Heart left ventricle (tissue), 16 donors: ENCODE measurements at regions not wholly inside any gene's neighbourhood (a gene's known extent, or its start where the extent isn't known, plus 50 kb on each side); places are given as distances from the start of the nearest gene placed in this dataset.

Experiments
- ATAC-seq, 4 donors: fragments of 200-7000 bp; cut with Tn5 transposase; one replicate each; pipeline ENCODE4 v1.9.1; 2020 to 2022; ENCODE audit warnings: moderate library complexity in 4 of 4, mild to moderate bottlenecking in 3 of 4, moderate number of reproducible peaks in 1 of 4
- DNase-seq, 5 donors: peaks; one replicate each; pipeline ENCODE4 v3.0.0-alpha.2; 2020
- H3K27ac ChIP-seq, 12 donors: fragments of 200-600 bp; sonication (generic) in 4 of 12; one replicate each; pipeline versions ENCODE4 v1.5.0 to v1.8.0; 2016 to 2022; ENCODE audit warnings: mild to moderate bottlenecking in 2 of 12
- H3K27me3 ChIP-seq, 9 donors: fragments of 200-600 bp; sonication (generic) in 2 of 9; one replicate each; pipeline versions ENCODE4 v1.5.1 to v1.8.0; 2016 to 2022; ENCODE audit warnings: mild to moderate bottlenecking in 3 of 9
- H3K36me3 ChIP-seq, 9 donors: fragments of 200-600 bp; sonication (generic) in 2 of 9; one replicate each; pipeline versions ENCODE4 v1.5.0 to v1.8.0; 2018 to 2022; ENCODE audit warnings: mild to moderate bottlenecking in 2 of 9
- H3K4me1 ChIP-seq, 12 donors: fragments of 200-600 bp; sonication (generic) in 4 of 12; one replicate each; pipeline versions ENCODE4 v1.5.0 to v1.8.0; 2016 to 2022; ENCODE audit warnings: mild to moderate bottlenecking in 3 of 12
- H3K4me3 ChIP-seq, 12 donors: fragments of 200-600 bp; sonication (generic) in 4 of 12; one replicate each; pipeline versions ENCODE4 v1.5.0 to v1.8.0; 2017 to 2022; ENCODE audit warnings: mild to moderate bottlenecking in 9 of 12, moderate library complexity in 4 of 12
- H3K9me3 ChIP-seq, 12 donors: fragments of 200-600 bp; sonication (generic) in 4 of 12; one replicate each; pipeline versions ENCODE4 v1.5.0 to v1.8.0; 2016 to 2022; ENCODE audit warnings: mild to moderate bottlenecking in 1 of 12
- POLR2A ChIP-seq, 2 donors: fragments of 450-650 bp; IDR thresholded peaks; one replicate each; pipeline ENCODE4 v1.6.1; 2017; ENCODE audit warnings: antibody characterized with exemption in 2 of 2, mild to moderate bottlenecking in 2 of 2, moderate library complexity in 2 of 2
- WGBS, 4 donors: extraction: QIAGEN DNeasy Blood & Tissue Kit in 2 of 4; methylation state at CpG; one replicate each; pipeline versions ENCODE4 v1.1.5 to v1.1.7; 2013 to 2018; 5-methylcytosine and 5-hydroxymethylcytosine counted together
- intact Hi-C, 10 donors: fragments of 100-400 bp; cut with DNase I; formaldehyde crosslinking; loops; one replicate each; pipeline versions ENCODE4 v1.11.1 to v1.14.2; 2022
- TF ChIP-seq, protein P1 (sequence below), 12 donors: fragments of 200-600 bp; sonication (generic) in 4 of 12; IDR thresholded peaks; one replicate each; pipeline versions ENCODE4 v1.5.0 to v1.8.0; 2018 to 2022; ENCODE audit warnings: antibody characterized with exemption in 12 of 12, mild to moderate bottlenecking in 5 of 12
- donor health status: ischemic (EF 13 %, LVEDD 7.1; RV severe dilation, severe dysfunction).
- donor health status: healthy with polysubstance abuse.
- donor health status: DM: no; HTN: yes; CAD: no.
- donor health status: DM: no; HTN: no; CAD: no.
- donor health status: ischemic (EF 25% LVEDD 6.9; RV normal size, moderate dysfunction).
- donor health status: ischemic (EF 25% LVEDD 5.7; RV mildly dilated, moderate dysfunction).
- donor health status: healthy.
- donor health status: DM: yes; HTN: yes; CAD: no.
- donor health status: ischemic (EF 35%, LVEDD 5.7; RV mildly dilated, moderate dysfunction).
- donor health status: nonischemic (EF 11% LVEDD 7.7; RV severe dilation, severe dysfunction).
- donor health status: DM: yes; HTN: yes; CAD: no.
- donor health status: PGD.
- donor health status: ischemic (EF 29% LVEDD 5.4; RV normal size, mild dysfunction).
- donor health status: nonischemic (EF 23%, LVEDD 6.1; RV moderate dilation, normal function).

GRCh38 chr5:170182491-170182890 lies 50.3 kb upstream of the C5orf58 start:
- DNase-seq: no peak
- H3K4me1 ChIP-seq: peaks cover 0 to 4% (median 0%) of the 10 kb centered on the region in 12 donors
- no peaks in the 10 kb centered on the region for H3K36me3 ChIP-seq
- 79 to 90% (median 86%) methylated on average over 7 of the region's 7 CpGs for WGBS, 4 donors
- H3K9me3 ChIP-seq: no peaks in the 10 kb centered on the region
- no peak for TF ChIP-seq POLR2A (IDR thresholded peaks at IDR 0.05)
- TF ChIP-seq, protein P1, sequence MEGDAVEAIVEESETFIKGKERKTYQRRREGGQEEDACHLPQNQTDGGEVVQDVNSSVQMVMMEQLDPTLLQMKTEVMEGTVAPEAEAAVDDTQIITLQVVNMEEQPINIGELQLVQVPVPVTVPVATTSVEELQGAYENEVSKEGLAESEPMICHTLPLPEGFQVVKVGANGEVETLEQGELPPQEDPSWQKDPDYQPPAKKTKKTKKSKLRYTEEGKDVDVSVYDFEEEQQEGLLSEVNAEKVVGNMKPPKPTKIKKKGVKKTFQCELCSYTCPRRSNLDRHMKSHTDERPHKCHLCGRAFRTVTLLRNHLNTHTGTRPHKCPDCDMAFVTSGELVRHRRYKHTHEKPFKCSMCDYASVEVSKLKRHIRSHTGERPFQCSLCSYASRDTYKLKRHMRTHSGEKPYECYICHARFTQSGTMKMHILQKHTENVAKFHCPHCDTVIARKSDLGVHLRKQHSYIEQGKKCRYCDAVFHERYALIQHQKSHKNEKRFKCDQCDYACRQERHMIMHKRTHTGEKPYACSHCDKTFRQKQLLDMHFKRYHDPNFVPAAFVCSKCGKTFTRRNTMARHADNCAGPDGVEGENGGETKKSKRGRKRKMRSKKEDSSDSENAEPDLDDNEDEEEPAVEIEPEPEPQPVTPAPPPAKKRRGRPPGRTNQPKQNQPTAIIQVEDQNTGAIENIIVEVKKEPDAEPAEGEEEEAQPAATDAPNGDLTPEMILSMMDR (IDR thresholded peaks at IDR 0.05): no peak
- no peak for ATAC-seq
- peaks cover 0 to 11% (median 0%) of the 10 kb centered on the region in 9 donors for H3K27me3 ChIP-seq
- intact Hi-C loops: loop anchor here in 4 of 10 donors (2.0 to 10.0 kb wide), 2 partner anchors 82 to 478 kb away; no protein-coding TSS in a partner anchor
- H3K27ac ChIP-seq: no peak overlapping the region
- H3K4me3 ChIP-seq: no peak overlapping the region
